Hematopoietic multipotent progenitor cell treated with erythropoietin and hydrocortisone succinate and interleukin-3 and kit ligand, for 8 days (in vitro differentiated cells): ENCODE measurements at regions not wholly inside any gene's neighbourhood (a gene's known extent, or its start where the extent isn't known, plus 50 kb on each side); places are given as distances from the start of the nearest gene placed in this dataset.
"Not testable (repeated sequence)": the region's sequence is repeated elsewhere in the genome, so short reads cannot be mapped to it uniquely, and the experiment has no call there.

Experiments used
- DNase-seq: peaks from one replicate; pipeline ENCODE4 v3.0.0-alpha.2; 2015

DNA sequence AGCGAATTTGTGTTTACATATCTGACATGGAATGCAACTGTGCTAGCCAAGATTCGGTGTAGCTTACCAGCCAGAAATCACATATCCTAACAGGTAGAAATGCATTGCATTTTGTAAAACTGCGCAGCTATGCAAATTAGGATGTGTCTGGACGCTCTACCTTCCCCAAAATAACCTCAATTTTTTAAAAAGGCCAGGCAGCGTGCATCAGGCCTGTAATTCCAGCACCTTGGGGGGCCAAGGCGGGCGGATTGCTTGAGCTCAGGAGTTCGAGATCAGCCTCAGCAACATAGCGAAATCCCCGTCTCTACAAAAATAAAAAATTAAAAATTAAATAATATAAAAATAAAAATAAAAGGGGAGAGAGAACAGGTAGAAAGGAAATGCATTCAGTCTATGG, 305.0 kb downstream of the TYW1 start:
- DNase-seq: no peak

GRCh38 chr7:67302113-67303039, 305.7 kb downstream of the TYW1 start:
- DNase-seq: peak; percentile 99

DNA sequence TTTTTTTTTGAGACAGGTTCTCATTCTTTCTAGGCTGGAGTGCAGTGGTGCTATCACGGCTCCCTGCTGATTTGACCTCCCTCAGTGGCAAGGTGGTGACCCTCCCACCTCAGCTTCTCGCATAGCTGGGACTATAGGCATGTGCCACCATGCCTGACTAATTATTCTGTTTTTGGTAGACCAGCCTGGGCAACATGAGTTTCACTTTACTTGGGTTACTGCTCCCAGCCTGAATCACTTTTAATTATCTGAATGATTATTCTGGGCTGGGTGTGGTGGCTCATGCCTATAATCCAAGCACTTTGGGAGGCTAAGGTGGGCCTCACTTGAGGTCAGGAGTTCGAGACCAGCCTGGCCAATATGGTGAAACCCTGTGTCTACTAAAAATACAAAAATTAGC, 308.2 kb downstream of the TYW1 start:
- DNase-seq: not testable (repeated sequence)

DNA sequence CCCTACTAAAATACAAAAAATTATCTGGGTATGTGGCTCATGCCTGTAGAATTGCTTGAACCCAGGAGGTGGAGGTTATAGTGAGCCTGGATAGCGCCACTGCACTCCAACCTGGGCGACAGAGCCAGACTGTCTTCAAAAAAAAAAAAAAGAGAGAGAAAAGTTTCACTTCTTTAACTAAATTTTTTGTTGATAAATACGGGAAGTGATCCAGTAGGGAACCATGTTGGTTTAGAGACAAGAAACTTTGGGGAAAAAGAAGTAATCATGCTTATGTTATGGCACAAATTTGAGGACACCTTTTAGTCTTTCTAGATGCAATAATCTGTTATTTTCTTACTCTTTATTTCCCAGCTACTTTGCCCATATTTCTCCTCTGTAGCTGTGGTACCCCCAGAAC, 309.7 kb downstream of the TYW1 start:
- DNase-seq: no peak

DNA sequence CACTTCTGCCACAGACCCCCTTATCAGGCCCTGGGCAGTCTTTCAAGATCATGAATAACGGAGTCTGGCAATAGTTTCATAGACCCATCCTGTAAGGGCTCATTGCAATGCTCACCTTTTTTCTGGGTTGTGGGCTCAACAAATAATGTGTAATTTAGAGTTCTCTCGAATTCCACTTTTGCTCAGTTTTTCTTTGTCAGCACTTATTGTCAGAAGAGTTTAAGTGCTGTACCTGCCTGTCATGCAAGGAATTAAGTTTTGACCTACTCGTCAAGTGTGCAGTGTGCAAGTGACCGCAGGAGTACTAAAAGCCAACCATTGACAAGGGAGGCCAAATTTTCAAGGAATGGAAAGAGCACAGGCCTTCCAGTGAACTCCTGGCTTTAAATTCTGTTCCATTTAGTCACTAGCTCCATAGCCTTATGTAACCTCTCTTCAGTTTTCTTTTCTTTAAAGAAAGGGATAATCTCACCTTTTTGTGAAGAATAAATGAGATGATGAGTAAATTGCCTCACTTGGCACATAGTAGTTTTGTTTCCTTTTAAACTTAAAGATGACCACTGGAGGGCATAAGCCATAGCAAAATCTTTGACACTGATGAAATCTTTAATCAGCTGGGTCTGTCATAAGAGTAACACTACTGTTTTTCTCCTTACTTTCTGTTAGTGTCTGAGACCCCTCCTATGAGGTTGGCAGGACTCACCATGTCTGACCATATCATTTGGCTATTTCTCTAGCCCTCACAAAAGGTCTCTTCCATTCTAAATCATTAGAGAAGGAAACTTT, 313.3 kb downstream of the TYW1 start:
- no peak for DNase-seq

DNA sequence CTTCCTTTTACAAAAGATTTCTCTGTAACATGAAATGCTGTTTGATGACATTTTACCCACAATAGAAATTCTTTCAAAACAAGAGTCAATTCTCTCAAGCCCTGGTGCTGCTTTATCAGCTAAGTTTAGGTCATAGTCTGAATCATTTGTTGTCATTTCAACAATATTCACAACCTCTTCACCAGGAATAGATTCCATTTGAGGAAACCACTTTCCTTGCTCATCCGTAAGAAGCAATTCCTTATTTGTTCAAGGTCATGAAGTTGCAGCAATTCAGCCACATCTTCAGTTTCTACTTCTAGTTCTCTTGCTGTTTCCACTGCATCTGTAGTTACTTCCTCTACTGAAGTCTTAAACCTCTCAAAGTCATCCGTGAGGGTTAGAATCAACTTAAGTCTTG, 315.3 kb downstream of the TYW1 start:
- no peak for DNase-seq

DNA sequence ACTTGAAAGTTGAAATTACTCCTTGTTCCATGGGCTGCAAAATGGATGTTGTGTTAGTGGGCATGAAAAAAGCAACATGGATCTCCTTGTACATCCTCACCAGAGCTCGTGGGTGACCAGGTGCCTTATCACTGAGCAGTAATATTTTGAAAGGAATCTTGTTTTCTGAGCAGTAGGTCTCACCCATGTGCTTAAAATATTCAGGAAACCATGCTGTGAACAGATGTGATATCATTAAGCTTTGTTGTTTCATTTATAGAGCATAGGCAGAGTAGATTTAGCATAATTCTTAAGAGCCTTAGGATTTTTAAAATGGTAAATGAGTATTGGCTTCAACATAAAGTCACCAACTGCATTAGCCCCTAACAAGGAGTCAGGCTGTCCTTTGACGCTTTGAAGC, 316.6 kb downstream of the TYW1 start:
- DNase-seq: no peak

DNA sequence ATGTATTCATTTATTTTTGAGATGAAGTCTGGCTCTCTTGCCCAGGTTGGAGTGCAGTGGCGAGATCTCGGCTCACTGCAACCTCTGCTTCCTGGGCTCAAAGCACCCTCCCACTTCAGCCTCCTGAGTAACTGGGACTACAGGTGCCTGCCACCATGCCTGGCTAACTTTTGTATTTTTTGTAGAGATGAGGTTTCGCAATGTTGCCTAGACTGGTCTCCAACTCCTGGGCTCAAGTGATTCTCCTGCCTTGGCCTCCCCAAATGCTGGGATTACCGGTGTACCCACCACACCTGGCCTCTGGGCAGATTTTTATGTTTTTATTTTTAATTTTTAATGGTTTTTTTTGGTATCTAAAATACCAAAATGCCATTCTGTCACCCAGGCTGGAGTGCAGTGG, 320.3 kb downstream of the TYW1 start:
- not testable (repeated sequence) for DNase-seq

- DNase-seq: not testable (repeated sequence)
Measured at GRCh38 chr7:67328257-67328656, 331.6 kb downstream of the TYW1 start.

GRCh38 chr7:67335165-67335564, 338.5 kb downstream of the TYW1 start:
- not testable (repeated sequence) for DNase-seq

DNA sequence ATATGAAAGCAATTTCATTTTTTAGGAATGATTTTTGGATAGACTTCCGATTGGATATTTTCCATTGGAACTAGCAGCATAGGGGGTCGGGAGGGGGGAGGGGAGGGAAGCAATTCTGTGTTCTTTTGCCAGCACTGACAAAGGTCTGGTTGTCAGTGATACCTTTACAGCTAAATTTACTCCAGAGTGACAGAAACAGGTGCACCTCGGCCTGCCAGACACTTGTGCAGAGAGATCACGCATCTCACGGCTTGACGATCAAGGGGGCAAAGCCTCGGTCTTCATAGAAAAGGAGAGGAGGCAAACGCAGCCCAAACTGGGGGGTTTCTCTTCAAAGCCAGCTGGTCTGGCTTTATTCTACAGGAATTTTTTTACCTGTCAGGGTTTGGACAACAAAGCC, 339.0 kb downstream of the TYW1 start:
- not testable (repeated sequence) for DNase-seq

- not testable (repeated sequence) for DNase-seq
Measured at GRCh38 chr7:67338545-67338944, 341.9 kb downstream of the TYW1 start.

DNA sequence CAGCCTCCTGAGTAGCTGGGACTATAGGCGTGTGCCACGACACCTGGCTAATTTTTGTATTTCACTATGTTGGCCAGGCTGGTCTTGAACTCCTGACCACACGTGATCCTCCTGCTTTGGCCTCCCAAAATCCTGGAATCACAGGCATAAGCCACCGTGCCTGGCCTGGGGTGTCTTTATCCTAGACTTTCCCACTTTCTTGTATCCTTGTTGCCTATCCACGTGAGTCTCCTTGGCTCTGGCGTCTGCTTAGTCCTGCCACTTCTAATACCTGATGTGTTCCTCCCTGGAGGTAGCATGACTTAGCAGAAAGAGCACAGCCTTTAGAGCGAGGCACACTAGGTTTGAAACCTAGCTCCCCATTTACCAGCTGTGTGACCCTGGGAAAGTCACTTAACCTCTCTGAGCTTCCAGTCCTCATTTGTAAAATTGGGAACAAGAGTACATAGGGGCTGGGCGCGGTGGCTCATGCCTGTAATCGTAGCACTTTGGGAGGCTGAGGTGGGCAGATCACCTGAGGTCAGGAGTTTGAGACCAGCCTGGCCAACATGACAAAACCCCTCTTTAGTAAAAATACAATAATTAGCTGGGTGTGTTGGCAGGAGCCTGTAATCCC, 344.6 kb downstream of the TYW1 start:
- no peak for DNase-seq

- no peak for DNase-seq
Measured at GRCh38 chr7:67343114-67343513, 346.5 kb downstream of the TYW1 start.

DNA sequence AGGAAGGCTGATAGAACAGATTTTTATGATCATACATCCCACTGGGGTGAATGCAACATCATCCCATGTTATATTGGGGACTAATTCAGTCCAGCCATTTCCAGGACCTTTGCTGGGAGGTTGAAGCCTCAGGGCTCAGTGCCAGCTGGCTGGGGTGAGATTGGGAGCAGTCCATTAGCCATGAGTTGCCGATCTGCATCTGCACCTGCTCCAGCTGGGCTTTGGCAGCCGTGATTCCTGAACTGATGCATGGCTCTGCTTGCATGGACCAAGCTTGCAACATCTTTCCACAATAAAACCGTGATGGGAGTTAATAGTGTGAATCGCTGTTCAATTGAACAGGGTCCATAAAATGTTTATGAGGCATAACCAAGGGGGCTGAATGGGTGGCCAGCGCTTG, 346.9 kb downstream of the TYW1 start:
- DNase-seq: no peak

DNA sequence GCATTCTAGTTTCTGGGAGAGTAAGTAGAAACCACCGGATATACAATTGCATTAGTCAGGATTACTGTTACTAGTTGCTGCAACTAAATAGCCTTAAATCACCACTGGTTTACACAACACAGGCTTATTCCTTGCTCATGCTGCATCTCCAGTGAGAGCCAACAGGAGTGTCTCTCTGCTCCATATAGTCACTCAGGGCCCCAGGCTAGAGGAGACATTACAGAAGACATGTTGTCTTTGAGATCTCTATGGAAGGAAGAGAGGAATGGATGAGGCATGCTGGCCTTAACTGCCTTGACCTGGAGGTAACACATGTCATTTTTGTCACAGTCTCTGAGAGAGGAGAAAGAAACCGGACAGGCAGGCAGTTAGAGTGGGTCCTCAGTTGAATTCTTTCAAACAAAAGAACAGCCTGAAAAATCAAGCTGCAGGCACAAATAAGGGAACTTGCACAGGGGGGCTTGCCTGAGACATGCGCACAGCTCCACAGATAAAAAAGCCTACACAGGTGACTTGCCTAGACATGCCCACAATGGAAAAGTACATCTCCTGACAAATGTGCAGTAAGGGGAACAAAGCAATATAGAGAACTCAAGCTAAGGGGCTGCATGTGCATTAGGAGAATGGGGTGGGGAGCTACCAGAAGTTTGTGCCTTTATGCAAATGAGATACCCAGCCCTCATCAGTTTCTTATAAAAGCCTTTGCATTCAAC, 348.0 kb downstream of the TYW1 start:
- DNase-seq: no peak

DNA sequence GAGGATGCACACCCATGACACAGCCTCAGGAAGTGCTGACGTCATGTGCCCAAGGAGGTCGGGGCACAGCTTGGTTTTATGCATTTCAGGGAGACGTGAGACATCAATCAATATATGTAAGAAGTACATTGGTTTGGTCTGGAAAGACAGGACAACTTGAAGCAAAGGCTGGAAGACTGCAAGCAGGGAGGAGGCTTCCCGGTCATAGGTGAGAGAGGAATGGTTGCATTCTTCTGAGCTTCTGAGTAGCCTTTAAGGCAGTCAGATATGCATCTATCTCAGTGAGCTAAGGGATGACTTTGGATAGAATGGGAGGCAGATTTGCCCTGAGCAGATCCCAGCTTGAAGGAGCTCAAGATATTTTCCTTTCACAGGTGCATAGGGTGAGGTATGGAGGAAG, 349.5 kb downstream of the TYW1 start:
- DNase-seq: no peak

- DNase-seq: no peak
Measured at GRCh38 chr7:67346876-67347275, 350.2 kb downstream of the TYW1 start.

DNA sequence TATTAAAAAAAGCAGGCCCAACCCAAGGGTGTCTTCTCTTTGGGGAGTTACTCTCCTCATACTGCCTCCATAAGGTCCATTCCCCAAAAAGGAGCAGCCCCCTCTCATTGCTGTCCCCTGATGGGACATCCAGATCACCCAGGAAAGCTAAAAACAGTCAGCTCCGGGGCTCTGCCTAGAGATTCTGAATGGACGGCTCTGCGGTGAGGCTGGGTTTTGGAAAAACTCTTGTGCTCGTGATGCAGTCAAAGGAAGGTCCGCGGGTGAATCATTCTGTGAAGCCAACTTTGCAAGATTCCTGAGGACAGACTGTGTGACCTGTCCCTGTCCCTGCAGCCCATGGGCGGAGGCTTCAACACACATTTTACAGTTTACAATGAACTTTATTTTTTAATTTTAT, 351.5 kb downstream of the TYW1 start:
- no peak for DNase-seq

- DNase-seq: not testable (repeated sequence)
Measured at GRCh38 chr7:67357653-67358052, 361.0 kb downstream of the TYW1 start.

DNA sequence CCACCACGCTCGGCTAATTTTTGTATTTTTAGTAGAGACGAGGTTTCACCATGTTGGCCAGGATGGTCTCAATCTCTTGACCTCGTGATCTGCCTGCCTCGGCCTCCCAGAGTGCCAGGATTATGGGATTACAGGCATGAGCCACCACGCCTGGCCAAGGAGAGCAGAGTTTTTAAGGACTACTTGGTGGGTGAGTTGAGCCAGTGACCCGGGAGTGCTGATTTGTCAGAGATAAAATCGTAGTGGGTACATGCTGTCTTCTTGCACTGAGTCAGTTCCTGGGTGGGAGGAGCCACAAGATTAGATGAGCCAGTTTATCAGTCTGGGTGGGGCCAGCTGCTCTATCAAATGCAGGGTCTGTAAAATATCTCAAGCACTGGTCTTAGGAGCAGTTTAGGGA, 361.7 kb downstream of the TYW1 start:
- peak; percentile 75 for DNase-seq

DNA sequence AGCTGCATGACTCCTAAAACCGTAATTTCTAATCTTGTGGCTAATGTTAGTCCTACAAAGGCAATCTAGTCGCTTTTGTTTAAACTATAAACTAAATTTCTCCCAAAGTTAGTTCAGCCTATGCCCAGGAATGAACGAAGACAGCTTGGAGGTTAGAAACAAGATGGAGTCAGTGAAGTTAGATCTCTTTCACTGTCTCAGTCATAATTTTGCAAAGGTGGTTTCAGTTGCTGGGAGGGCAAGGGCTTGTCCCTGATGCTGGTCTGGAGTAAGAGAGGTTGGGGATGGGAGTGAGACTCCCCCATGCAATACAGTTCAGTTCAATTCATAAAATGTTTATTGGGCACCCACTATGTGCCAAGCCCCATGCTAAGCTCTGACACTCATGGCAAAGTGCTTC, 362.1 kb downstream of the TYW1 start:
- DNase-seq: not testable (repeated sequence)

- peak; percentile 51 for DNase-seq
Measured at GRCh38 chr7:67359900-67360299, 363.3 kb downstream of the TYW1 start.
